22Rv1 (cell line): ENCODE measurements at regions not wholly inside any gene's neighbourhood (a gene's known extent, or its start where the extent isn't known, plus 50 kb on each side); places are given as distances from the start of the nearest gene placed in this dataset.

ENCODE experiments used
- CTCF ChIP-seq: fragments of 450-650 bp; IDR thresholded peaks from 2 replicates; pipeline ENCODE4 v1.5.1; 2017; ENCODE audit warnings: mild to moderate bottlenecking
- ZFX ChIP-seq: fragments of 450-650 bp; IDR thresholded peaks from 2 replicates; pipeline ENCODE4 v1.6.1; 2017; ENCODE audit warnings: antibody characterized with exemption, borderline replicate concordance

- TF ChIP-seq CTCF: no peak
- no peak for TF ChIP-seq ZFX
Observed at GRCh38 chr9:24620741-24621140, 75.0 kb upstream of the IZUMO3 start.
